GM23338 (cell line): ENCODE measurements at regions not wholly inside any gene's neighbourhood (a gene's known extent, or its start where the extent isn't known, plus 50 kb on each side); places are given as distances from the start of the nearest gene placed in this dataset.
"Not testable (repeated sequence)": the region's sequence is repeated elsewhere in the genome, so short reads cannot be mapped to it uniquely, and the experiment has no call there.

Experiments
- CREB1 ChIP-seq: fragments of 250-450 bp; sonication (Bioruptor Pico); IDR thresholded peaks from 2 replicates; pipeline ENCODE4 v1.5.0; 2020; ENCODE audit warnings: low read depth, mild to moderate bottlenecking, moderate library complexity
- CTCF ChIP-seq, 2 experiments: fragments of 200-600 bp in 1 of 2; sonication (generic) in 1 of 2; conservative IDR thresholded peaks; 2 replicates each; pipeline versions ENCODE4 v1.5.1 to v1.6.1; 2016 to 2017; ENCODE audit warnings: antibody characterized with exemption in 2 of 2, low read depth in 2 of 2, mild to moderate bottlenecking in 2 of 2, moderate library complexity in 1 of 2
- EZH2 ChIP-seq: fragments of 200-600 bp; sonication (generic); IDR thresholded peaks from one replicate; pipeline ENCODE4 v1.8.0; 2017; ENCODE audit warnings: antibody characterized with exemption, mild to moderate bottlenecking, low read depth; ENCODE audit not compliant: unreplicated experiment
- EZH2phosphoT487 ChIP-seq: fragments of 200-600 bp; sonication (generic); IDR thresholded peaks from one replicate; pipeline ENCODE4 v1.8.1; 2018; ENCODE audit warnings: antibody characterized with exemption; ENCODE audit not compliant: unreplicated experiment
- POLR2AphosphoS5 ChIP-seq: IDR thresholded peaks from 2 replicates; pipeline ENCODE4 v1.6.1; 2016; ENCODE audit warnings: antibody characterized with exemption, low read depth
- STAT1 ChIP-seq: IDR thresholded peaks from one replicate; pipeline ENCODE4 v1.6.1; 2016; ENCODE audit warnings: antibody characterized with exemption; ENCODE audit not compliant: unreplicated experiment
- ZNF114 ChIP-seq: fragments of 250-450 bp; sonication (Bioruptor Pico); IDR thresholded peaks from 2 replicates; pipeline ENCODE4 v1.5.0; 2020; ENCODE audit warnings: mild to moderate bottlenecking, moderate library complexity

GRCh38 chr2:94583081-94583723, 288.0 kb upstream of the TEKT4 start:
- not testable (repeated sequence) for TF ChIP-seq EZH2phosphoT487; CTCF (conservative IDR thresholded peaks at IDR 0.05; ENCODE audit: low read depth in 2 of 2); POLR2AphosphoS5; EZH2; CREB1; ZNF114 (CRISPR knock-in tag); STAT1
